Fibroblast of pulmonary artery (primary cell): ENCODE measurements at regions not wholly inside any gene's neighbourhood (a gene's known extent, or its start where the extent isn't known, plus 50 kb on each side); places are given as distances from the start of the nearest gene placed in this dataset.
A peak's percentile ranks its signal among the peaks of the same experiment; 100 is the strongest.

Source experiments
- DNase-seq: peaks from one replicate; pipeline ENCODE4 v3.0.0-alpha.2; 2010; ENCODE audit warnings: low read depth
- H3K4me3 ChIP-seq: replicated peaks from 2 replicates; pipeline ENCODE4 v1.5.1; 2011; ENCODE audit warnings: low read depth, mild to moderate bottlenecking, control low read depth, low read length, moderate library complexity
- TF ChIP-seq, protein P1 (sequence below): IDR thresholded peaks from 2 replicates; pipeline ENCODE4 v1.5.1; 2011; ENCODE audit warnings: mild to moderate bottlenecking, control low read depth, low read length, inconsistent platforms; ENCODE audit errors: missing control alignments

- TF ChIP-seq, protein P1, sequence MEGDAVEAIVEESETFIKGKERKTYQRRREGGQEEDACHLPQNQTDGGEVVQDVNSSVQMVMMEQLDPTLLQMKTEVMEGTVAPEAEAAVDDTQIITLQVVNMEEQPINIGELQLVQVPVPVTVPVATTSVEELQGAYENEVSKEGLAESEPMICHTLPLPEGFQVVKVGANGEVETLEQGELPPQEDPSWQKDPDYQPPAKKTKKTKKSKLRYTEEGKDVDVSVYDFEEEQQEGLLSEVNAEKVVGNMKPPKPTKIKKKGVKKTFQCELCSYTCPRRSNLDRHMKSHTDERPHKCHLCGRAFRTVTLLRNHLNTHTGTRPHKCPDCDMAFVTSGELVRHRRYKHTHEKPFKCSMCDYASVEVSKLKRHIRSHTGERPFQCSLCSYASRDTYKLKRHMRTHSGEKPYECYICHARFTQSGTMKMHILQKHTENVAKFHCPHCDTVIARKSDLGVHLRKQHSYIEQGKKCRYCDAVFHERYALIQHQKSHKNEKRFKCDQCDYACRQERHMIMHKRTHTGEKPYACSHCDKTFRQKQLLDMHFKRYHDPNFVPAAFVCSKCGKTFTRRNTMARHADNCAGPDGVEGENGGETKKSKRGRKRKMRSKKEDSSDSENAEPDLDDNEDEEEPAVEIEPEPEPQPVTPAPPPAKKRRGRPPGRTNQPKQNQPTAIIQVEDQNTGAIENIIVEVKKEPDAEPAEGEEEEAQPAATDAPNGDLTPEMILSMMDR: no peak
- no peak for DNase-seq
- H3K4me3 ChIP-seq: no peak overlapping the region
Observed at GRCh38 chr11:69887841-69888427, 68.7 kb upstream of the FGF3 start.

DNA sequence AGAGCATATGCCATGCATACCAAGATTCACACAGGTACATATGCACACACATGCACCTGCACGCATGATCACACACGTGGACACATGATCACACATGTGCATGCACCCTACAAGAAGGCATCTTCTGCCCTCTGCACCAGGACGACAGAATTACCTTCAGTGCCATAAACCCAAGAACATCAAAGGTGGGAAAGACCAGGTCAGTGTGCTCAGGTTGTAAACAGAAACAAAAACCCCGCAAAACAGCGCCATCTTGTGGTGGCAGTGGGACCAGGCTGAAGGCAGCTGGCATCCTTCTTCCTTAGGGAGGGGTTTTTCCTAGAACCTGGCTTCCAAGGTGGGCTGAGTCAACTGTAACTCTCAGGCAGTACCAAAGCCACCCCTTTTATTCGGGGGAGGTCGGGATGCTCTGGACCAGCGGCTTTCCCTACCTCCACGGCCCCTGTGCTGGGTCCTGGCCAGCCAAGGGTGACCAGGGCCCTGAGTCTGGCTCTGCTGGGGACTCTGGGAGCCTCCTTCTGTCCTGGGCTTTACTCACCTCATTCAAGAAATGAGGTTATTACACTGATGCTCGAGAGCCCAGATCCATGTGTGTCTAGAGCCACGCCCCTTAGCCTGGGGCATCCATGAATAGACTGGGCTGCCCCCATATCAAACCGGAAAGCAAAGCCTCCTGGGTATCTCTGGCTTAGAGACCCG lies 69.4 kb upstream of the FGF3 start:
- H3K4me3 ChIP-seq: no peak overlapping the region
- peak; percentile 65 for DNase-seq
- TF ChIP-seq, protein P1: peak; percentile 98

- no peak for DNase-seq
- TF ChIP-seq, protein P1: no peak
- no peak overlapping the region for H3K4me3 ChIP-seq
Observed at GRCh38 chr11:69889400-69890318, 70.4 kb upstream of the FGF3 start.

DNA sequence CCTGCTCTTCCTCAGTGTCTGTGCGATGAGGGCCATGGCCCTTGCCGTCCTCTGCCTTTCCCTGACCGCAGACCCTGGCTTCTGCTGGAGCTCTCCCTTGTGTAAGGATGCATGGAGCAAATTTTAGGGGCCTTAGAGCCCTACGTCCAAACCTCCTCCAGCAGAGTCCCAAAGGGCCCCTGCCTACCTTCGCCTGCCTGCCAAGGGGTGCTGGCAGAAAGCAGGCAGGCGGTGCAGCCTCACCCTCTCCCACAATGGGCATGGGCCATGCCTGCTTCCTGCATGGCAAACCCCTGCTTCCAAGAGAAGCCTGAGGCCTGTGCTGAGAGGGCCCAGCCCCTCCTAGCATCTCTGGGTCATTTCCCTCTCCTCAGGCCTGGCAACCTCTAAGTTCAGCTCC lies 71.3 kb upstream of the FGF3 start:
- no peak for DNase-seq
- H3K4me3 ChIP-seq: no peak overlapping the region
- TF ChIP-seq, protein P1: no peak

DNA sequence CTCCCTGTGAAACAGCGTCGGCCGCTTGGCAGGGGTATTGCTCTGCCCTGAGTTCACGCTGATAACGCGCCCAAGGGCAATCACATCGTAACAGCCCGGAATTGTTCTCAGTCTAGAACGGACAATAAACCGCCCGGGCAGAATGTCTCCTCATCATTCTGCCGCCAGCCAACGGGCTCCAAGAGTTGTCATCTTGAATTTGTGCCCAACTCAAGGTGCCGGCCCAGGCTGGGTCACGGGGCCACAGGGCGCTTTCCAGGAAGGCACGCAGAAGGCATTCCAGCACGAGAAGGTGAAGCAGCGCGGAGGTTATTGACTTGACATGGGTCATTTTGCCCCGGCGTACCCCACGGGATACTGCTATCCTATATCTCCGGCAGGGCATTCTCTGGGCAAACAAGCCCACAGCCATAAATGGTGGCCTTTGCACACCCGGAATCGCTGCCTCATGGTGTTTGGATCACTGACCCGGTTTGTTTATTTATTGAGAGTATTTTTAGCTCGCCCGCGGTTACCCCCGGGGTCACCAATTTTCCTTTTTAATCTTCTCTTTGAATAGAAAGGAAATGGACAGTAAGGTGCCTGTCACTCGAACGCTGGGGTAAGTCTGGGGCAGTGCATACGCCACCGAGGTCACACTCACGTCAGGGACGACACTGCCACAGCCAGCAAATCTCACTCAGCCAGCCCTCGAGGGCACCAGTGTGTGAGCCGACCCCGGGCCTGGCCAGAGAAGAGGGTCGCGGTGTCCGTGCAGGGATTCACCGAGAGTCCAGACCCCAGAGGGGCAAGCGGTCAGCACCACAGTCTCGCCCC lies 72.4 kb upstream of the FGF3 start:
- no peak overlapping the region for H3K4me3 ChIP-seq
- TF ChIP-seq, protein P1: no peak
- DNase-seq: no peak

GRCh38 chr11:69892237-69892985 lies 73.2 kb upstream of the FGF3 start:
- TF ChIP-seq, protein P1: no peak
- no peak overlapping the region for H3K4me3 ChIP-seq
- DNase-seq: no peak
